ENCODE measurements at regions not wholly inside any gene's neighbourhood (a gene's known extent, or its start where the extent isn't known, plus 50 kb on each side); places are given as distances from the start of the nearest gene placed in this dataset.

GRCh38 chr17:63349478-63350000 lies 96.6 kb downstream of the CYB561 start:
- DNase-seq: no peak

GRCh38 chr17:63350364-63350763 lies 95.7 kb downstream of the CYB561 start:
- no peak for DNase-seq

DNA sequence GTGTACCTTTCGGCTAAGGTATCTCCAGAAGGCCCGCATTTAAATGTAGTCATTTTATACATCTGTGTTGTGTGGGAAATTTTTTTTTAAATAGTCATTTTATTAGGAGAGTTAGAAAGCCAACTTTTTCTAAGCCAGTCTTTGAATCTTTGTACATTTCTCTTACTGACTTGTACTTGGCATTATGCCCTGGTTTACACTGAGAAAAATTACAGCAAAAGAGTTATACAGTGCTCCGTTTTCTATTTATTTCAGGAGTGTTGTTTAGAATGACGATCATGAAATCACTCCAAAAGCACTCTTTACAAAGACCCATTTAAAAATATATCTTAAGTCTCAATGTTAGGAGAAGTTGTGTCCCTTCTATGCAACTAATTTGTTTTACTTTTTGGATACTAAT lies 91.8 kb downstream of the CYB561 start:
- no peak for DNase-seq

DNA sequence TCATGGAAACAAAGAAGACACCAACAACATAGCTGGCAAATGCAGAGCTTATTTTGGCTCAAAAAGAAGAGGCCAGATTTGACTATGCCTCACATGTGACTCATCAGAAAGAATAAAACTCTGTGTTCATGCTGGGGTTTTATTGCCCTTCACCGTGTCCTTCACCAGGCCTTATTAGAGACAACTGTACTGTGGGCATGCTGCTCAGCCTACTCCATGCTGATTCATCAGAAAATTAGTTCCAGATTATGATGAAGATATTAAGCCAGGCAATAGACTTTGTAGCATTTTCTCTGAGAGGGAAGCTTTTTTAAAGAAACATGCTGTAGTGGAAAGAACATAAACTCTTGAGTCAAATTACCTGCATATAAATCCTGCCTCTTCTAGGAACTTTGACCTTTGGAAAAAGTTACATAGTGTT lies 89.8 kb downstream of the CYB561 start:
- DNase-seq: peak; percentile 19

DNA sequence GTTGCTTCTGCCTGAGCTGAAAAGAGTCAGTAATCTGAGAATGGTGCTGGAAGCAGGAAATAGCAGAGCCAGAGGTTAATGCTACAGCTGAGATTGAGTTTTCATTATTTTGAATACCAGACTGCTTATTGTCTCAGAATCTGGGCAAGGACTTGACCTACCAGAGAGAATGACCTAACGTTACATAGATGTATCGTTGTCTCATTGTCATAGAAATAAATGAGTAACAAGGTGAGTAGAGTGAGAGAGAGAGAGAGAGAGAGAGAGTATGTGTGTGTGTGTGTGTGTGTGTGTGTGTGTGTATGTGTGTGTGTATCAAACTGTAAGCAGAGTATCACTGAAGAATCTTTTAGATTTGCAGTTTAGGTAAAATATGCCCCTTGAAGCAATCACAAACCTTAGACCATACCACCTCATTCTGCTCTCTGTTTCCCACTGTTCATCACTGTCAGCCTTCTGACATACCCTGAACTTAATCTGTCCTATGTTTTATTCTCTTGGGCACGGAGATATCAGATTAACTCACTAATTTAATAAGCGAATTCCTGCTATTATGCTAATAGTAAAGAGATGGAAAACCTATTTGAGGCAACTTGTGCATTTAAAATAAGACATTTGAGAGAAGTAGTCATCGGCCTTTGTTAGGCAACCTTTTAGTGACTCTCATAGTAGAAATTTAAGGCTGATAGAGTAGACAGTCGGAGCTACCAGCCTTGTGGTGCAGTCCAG lies 87.8 kb downstream of the CYB561 start:
- DNase-seq: no peak

- DNase-seq: no peak
Observed at GRCh38 chr17:63358956-63359355, 87.2 kb downstream of the CYB561 start.

- no peak for DNase-seq
Observed at GRCh38 chr17:63361182-63361581, 84.9 kb downstream of the CYB561 start.

GRCh38 chr17:63362115-63362514 lies 84.0 kb downstream of the CYB561 start:
- no peak for DNase-seq

- DNase-seq: no peak
Observed at GRCh38 chr17:63364387-63364786, 81.7 kb downstream of the CYB561 start.

- DNase-seq: no peak
Observed at GRCh38 chr17:63364944-63365343, 81.2 kb downstream of the CYB561 start.

GRCh38 chr17:63365366-63366240 lies 80.5 kb downstream of the CYB561 start:
- no peak for DNase-seq

DNA sequence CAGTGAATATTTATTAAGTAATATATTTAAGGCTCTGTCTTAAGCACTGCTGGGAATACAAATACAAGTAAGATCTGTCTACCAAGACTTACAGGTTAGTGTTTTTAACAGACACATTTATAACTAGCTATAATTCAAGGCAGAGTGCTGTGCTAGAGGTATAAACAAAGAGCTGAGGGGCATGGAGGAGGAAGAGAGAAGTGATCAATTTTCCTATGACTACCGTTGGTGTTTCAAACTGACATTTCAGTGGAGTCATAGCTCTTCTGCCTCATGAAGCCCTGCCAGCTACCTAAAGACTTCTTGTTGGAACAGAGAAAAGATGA lies 79.9 kb downstream of the CYB561 start:
- DNase-seq: no peak

GRCh38 chr17:63369233-63369632 lies 76.9 kb downstream of the CYB561 start:
- DNase-seq: no peak

DNA sequence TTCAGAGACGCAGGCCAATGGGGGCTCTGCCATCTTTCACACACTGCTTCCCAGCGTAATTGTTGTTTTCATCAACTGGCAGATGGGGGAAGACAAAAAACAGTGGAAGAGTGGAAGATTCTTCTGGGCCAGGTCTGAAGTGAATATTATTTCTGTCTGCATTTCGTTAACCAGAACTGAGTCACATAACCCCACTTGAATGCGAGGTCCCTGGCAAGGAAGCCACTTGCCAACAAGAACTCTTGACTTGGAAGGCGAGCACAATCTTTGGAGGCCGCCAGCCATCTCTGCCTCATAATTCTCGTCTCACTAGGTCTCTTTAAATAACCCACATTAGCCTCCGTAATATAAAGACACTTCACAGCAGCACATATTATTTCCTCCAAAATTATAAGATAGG lies 75.4 kb downstream of the CYB561 start:
- no peak for DNase-seq

DNA sequence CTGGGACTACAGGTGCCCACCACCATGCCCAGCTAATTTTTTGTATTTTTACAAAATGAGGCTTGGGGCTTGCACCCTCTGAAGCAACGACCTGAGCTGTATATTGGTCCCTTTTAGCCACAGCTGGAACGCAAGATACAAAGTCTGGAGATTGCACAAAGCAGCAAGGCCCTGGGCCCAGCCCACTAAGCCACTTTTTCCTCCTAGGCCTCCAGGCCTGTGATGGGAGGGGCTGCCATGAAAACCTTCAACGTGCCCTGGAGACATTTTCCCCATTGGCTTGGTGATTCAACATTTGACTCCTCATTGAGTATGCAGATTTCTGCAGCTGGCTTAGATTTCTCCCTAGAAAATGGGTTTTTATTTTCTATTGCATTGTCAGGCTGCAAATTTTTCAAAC lies 69.2 kb downstream of the CYB561 start:
- no peak for DNase-seq

DNA sequence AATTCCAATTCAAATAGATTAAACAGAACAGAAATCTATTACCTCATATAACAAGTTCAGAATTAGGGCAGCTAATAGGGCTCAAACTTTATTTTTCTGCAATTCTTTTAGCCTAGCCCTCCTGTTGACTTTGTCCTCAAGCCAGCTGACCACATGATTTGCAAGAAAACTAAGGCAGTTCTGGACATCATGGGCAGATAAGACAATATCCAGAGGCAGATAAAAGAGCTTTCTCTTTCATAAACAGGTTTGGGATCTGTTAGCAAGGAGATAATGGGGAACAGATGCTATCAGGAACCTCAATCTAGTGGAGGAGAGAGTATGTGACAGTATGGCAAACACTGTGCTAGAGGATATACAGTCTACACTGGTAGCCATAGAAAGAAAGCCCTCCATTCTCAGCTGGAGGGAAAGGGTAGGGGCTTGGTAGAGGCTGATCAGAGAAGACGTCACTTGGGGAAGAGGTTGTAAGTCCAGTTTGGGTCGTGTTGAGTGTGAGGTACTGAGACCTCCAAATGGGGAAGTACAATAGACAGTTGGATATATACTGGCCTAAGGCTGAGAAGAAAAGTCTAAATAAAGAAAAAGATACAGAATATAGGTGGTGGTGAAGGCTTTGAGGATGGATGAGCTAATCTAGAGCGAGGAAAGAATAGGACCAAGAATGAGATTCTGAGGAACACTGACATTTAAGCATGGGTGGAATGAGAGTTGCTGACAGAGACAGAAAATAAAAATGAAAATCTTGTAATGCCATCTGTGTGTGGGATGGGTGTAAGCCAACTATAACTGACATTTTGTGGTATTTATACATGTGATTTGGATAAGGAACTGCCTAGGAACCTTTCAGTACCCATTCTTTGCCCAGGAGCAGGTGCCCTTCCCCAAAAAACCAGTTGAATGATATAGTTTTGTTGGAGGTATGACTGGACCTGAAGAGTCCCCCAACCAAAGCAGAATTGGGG lies 67.4 kb downstream of the CYB561 start:
- no peak for DNase-seq

DNA sequence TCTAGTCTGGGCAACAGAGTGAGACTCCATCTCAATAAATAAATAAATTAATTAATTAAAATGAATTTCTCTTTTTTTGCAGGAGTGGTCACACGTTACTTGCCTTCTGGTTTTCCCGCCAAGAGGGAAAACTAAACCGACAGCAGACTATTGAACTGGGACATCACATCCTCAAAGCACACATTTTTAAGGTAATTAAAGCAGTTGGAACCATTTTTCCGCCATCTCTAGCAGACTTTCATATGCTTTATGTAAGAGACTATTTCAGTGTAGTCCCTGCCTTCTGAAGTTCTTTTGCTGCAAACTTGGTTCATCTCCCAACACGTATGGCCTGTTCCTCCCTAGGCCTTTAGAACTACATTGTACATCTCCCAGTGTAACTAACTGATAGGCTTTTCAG lies 66.5 kb downstream of the CYB561 start:
- no peak for DNase-seq

DNA sequence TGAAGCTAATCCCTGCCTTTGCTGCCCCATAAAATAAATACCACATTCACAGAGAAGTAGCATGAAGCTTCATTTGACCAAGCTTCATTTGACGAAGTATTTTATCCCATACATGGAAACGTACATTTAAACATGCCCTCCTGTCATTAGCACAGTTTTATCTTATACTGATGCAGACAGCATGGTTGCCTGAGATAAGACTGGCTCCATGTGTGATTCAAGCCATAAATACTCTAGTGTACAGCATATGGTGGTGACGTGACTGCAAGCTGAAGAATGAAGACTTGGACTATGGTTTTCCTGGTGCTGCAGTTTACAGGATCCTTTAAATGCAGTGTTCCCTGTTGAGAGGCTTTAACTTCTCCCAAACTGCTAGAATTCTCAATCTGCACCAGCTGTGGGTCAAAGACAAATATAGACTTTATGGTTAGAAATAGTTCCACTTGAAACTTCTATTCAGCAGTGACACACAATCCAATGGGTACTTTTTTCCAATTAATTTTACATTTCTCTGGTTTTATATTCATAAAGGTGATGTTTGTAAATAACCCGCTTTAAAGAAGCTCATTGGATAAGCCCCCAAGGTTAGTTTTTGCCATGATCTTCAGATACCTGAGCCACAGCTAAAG lies 64.9 kb downstream of the CYB561 start:
- no peak for DNase-seq

- DNase-seq: no peak
Observed at GRCh38 chr17:63382136-63382535, 64.0 kb downstream of the CYB561 start.
